H9 (cell line): ENCODE measurements at regions not wholly inside any gene's neighbourhood (a gene's known extent, or its start where the extent isn't known, plus 50 kb on each side); places are given as distances from the start of the nearest gene placed in this dataset.

Experiments
- DNase-seq: peaks from one replicate; pipeline ENCODE4 v3.0.0-alpha.2; 2017
- H2AFZ ChIP-seq: one replicate; pipeline ENCODE4 v1.6.1; 2013; ENCODE audit warnings: mild to moderate bottlenecking, low read length, control low read depth, moderate library complexity
- H2AK5ac ChIP-seq: 2 replicates; pipeline ENCODE4 v1.6.1; 2013; ENCODE audit warnings: low read length, control low read depth, mixed read lengths; ENCODE audit not compliant: insufficient read length
- H2BK120ac ChIP-seq: one replicate; pipeline ENCODE4 v1.6.1; 2013; ENCODE audit warnings: low read depth, mild to moderate bottlenecking, low read length, control low read depth, inconsistent platforms; ENCODE audit not compliant: poor library complexity, severe bottlenecking
- H2BK12ac ChIP-seq: 2 replicates; pipeline ENCODE4 v1.6.1; 2013; ENCODE audit warnings: low read length, control low read depth, mixed read lengths, low read depth; ENCODE audit not compliant: insufficient read length
- H2BK15ac ChIP-seq: 2 replicates; pipeline ENCODE4 v1.6.1; 2013; ENCODE audit warnings: low read depth, low read length, control low read depth
- H2BK20ac ChIP-seq: one replicate; pipeline ENCODE4 v1.6.1; 2013; ENCODE audit warnings: low read depth, mild to moderate bottlenecking, low read length, control low read depth, inconsistent platforms; ENCODE audit not compliant: poor library complexity, severe bottlenecking
- H2BK5ac ChIP-seq: 2 replicates; pipeline ENCODE4 v1.6.1; 2013; ENCODE audit warnings: low read length, control low read depth, mixed read lengths; ENCODE audit not compliant: insufficient read length
- H3K14ac ChIP-seq: 2 replicates; pipeline ENCODE4 v1.6.1; 2013; ENCODE audit warnings: low read length, control low read depth; ENCODE audit not compliant: insufficient read depth
- H3K18ac ChIP-seq: 2 replicates; pipeline ENCODE4 v1.6.1; 2013; ENCODE audit warnings: low read depth, mild to moderate bottlenecking, mixed read lengths, low read length, control low read depth; ENCODE audit not compliant: insufficient read length
- H3K23ac ChIP-seq: 2 replicates; pipeline ENCODE4 v1.6.1; 2013; ENCODE audit warnings: low read length, control low read depth, mixed read lengths, low read depth; ENCODE audit not compliant: insufficient read length
- H3K23me2 ChIP-seq: 2 replicates; pipeline ENCODE4 v1.6.1; 2013; ENCODE audit warnings: low read depth, mild to moderate bottlenecking, mixed read lengths, low read length, control low read depth; ENCODE audit not compliant: insufficient read length, poor library complexity, severe bottlenecking
- H3K27ac ChIP-seq: 2 replicates; pipeline ENCODE4 v1.5.1; 2013; ENCODE audit warnings: low read length, control low read depth, mixed read lengths, low read depth; ENCODE audit not compliant: insufficient read length
- H3K27me3 ChIP-seq: 2 replicates; pipeline ENCODE4 v1.6.1; 2013; ENCODE audit warnings: low read length, control low read depth, inconsistent platforms; ENCODE audit not compliant: insufficient read depth
- H3K4ac ChIP-seq: 2 replicates; pipeline ENCODE4 v1.6.1; 2013; ENCODE audit warnings: low read depth, mild to moderate bottlenecking, control low read depth, inconsistent platforms, low read length, moderate library complexity
- H3K4me1 ChIP-seq: 2 replicates; pipeline ENCODE4 v1.6.1; 2013; ENCODE audit warnings: low read length, control low read depth, inconsistent platforms; ENCODE audit not compliant: insufficient read depth
- H3K4me2 ChIP-seq: 2 replicates; pipeline ENCODE4 v1.6.1; 2013; ENCODE audit warnings: low read length, control low read depth, mixed read lengths; ENCODE audit not compliant: insufficient read length, insufficient read depth
- H3K56ac ChIP-seq: 2 replicates; pipeline ENCODE4 v1.6.1; 2013; ENCODE audit warnings: low read depth, mild to moderate bottlenecking, mixed read lengths, low read length, control low read depth; ENCODE audit not compliant: insufficient read length
- H3K79me1 ChIP-seq: 2 replicates; pipeline ENCODE4 v1.6.1; 2013; ENCODE audit warnings: low read depth, mild to moderate bottlenecking, moderate library complexity, low read length, control low read depth, inconsistent platforms; ENCODE audit not compliant: insufficient read depth, poor library complexity, severe bottlenecking
- H3K79me2 ChIP-seq: 2 replicates; pipeline ENCODE4 v1.6.1; 2013; ENCODE audit warnings: low read length, control low read depth, inconsistent platforms; ENCODE audit not compliant: insufficient read depth
- H3K9ac ChIP-seq: 2 replicates; pipeline ENCODE4 v1.6.1; 2013; ENCODE audit warnings: low read length, control low read depth, mixed read lengths; ENCODE audit not compliant: insufficient read length; ENCODE audit errors: extremely low read depth
- H3K9me3 ChIP-seq: one replicate; pipeline ENCODE4 v1.6.1; 2013; ENCODE audit warnings: low read depth, low read length, inconsistent platforms; ENCODE audit not compliant: control insufficient read depth
- H3T11ph ChIP-seq: one replicate; pipeline ENCODE4 v1.6.1; 2013; ENCODE audit warnings: mild to moderate bottlenecking, low read length, control low read depth, inconsistent platforms
- H4K20me1 ChIP-seq: one replicate; pipeline ENCODE4 v1.6.1; 2013; ENCODE audit not compliant: control insufficient read depth, insufficient read length, insufficient read depth
- H4K5ac ChIP-seq: 2 replicates; pipeline ENCODE4 v1.6.1; 2013; ENCODE audit warnings: low read depth, mild to moderate bottlenecking, mixed read lengths, low read length, control low read depth; ENCODE audit not compliant: insufficient read length
- H4K8ac ChIP-seq: replicated peaks from 2 replicates; pipeline ENCODE4 v1.6.1; 2013; ENCODE audit warnings: low read length, control low read depth, mixed read lengths, low read depth; ENCODE audit not compliant: insufficient read length
- H4K91ac ChIP-seq: 2 replicates; pipeline ENCODE4 v1.6.1; 2013; ENCODE audit warnings: low read depth, mild to moderate bottlenecking, moderate library complexity, mixed read lengths, low read length, control low read depth; ENCODE audit not compliant: insufficient read length
- H3K27ac Mint-ChIP-seq, 3 experiments: 2 replicates in 2 of 3; 3 replicates in 1 of 3; pipeline ENCODE4 v1.8.0; 2020 to 2021; ENCODE audit warnings: mixed read lengths in 3 of 3, mild to moderate bottlenecking in 1 of 3, moderate library complexity in 1 of 3
- H3K27me3 Mint-ChIP-seq: 2 replicates; pipeline ENCODE4 v1.8.0; 2021; ENCODE audit warnings: low read depth, mild to moderate bottlenecking, moderate library complexity, mixed read lengths
- H3K36me3 Mint-ChIP-seq, 3 experiments: 2 replicates in 2 of 3; 3 replicates in 1 of 3; pipeline ENCODE4 v1.8.0; 2020 to 2021; ENCODE audit warnings: low read depth in 3 of 3, mixed read lengths in 3 of 3; ENCODE audit not compliant: insufficient read depth in 1 of 3
- H3K4me1 Mint-ChIP-seq, 2 experiments: 2 replicates each; pipeline ENCODE4 v1.8.0; 2020; ENCODE audit warnings: mixed read lengths in 2 of 2
- H3K4me3 Mint-ChIP-seq, 2 experiments: 2 replicates in 1 of 2; 3 replicates in 1 of 2; pipeline ENCODE4 v1.8.0; 2020 to 2021; ENCODE audit warnings: mild to moderate bottlenecking in 2 of 2, mixed read lengths in 2 of 2, moderate library complexity in 1 of 2
- H3K9me3 Mint-ChIP-seq, 2 experiments: 2 replicates in 1 of 2; 3 replicates in 1 of 2; pipeline ENCODE4 v1.8.0; 2020; ENCODE audit warnings: mild to moderate bottlenecking in 2 of 2, mixed read lengths in 2 of 2, moderate library complexity in 1 of 2
- CTCF ChIP-seq: fragments of 200-600 bp; sonication (generic); conservative IDR thresholded peaks from 3 replicates; pipeline ENCODE4 v1.8.0; 2021; ENCODE audit warnings: antibody characterized with exemption, mild to moderate bottlenecking
- WGBS: extraction: QIAGEN DNeasy Blood & Tissue Kit; methylation state at CpG from one replicate; pipeline ENCODE4 v1.1.7; 2013; ENCODE audit warnings: missing lambda C conversion rate, low lambda C conversion rate, mixed read lengths; ENCODE audit not compliant: insufficient read length; ENCODE audit errors: extremely low coverage; 5-methylcytosine and 5-hydroxymethylcytosine counted together

- H3K4me1 Mint-ChIP-seq, result peaks cover 3 to 7% of the 10 kb centered on the region in 2 experiments; a peak in 1 of 4 replicates
- H2BK5ac ChIP-seq, result no peak overlapping the region
- no CpG with 5 or more reads among the region's 2 CpGs for WGBS
These were observed 205.5 kb downstream of the PRR32 start for GRCh38 chrX:127025013-127025412.

More at GRCh38 chrX:127025013-127025412, 205.5 kb downstream of the PRR32 start:
- no peak overlapping the region for H3K4me2 ChIP-seq
- H3K9me3 Mint-ChIP-seq, result peaks cover 3 to 55% of the 10 kb centered on the region in 2 experiments; a peak in 4 of 5 replicates
- no peak for DNase-seq
- H4K5ac ChIP-seq, result no peak overlapping the region
- no peak overlapping the region for H2BK12ac ChIP-seq
- no peak overlapping the region for H3K18ac ChIP-seq
- no peak overlapping the region for H2AFZ ChIP-seq
- no peak overlapping the region for H3K4ac ChIP-seq
- no peaks in the 10 kb centered on the region for H3K79me2 ChIP-seq
- H2BK120ac ChIP-seq, result no peak overlapping the region
- H4K8ac ChIP-seq, result no peak overlapping the region
- no peak overlapping the region for H3K56ac ChIP-seq
- no peaks in the 10 kb centered on the region for H4K20me1 ChIP-seq
- no peaks in the 10 kb centered on the region for H3K23me2 ChIP-seq
- H2BK20ac ChIP-seq, result no peak overlapping the region
- no peak for TF ChIP-seq CTCF
- H3K9me3 ChIP-seq, result no peaks in the 10 kb centered on the region
- H2AK5ac ChIP-seq, result no peak overlapping the region
- no peaks in the 10 kb centered on the region for H3K79me1 ChIP-seq
- H2BK15ac ChIP-seq, result no peak overlapping the region
- no peak overlapping the region for H3K27ac ChIP-seq
- no peaks in the 10 kb centered on the region for H3K27me3 ChIP-seq
- H3K36me3 Mint-ChIP-seq, result 0 out of 7 replicates have a peak, but pooled peaks cover 0 to 3% (median 0%) of the 10 kb centered on the region in 3 experiments
- H3K14ac ChIP-seq, result no peak overlapping the region
- H3T11ph ChIP-seq, result no peak overlapping the region
- no peak overlapping the region for H3K4me3 Mint-ChIP-seq
- no peak overlapping the region for H3K27ac Mint-ChIP-seq
- H4K91ac ChIP-seq, result no peak overlapping the region
- no peak overlapping the region for H3K23ac ChIP-seq
- no peaks in the 10 kb centered on the region for H3K4me1 ChIP-seq
- H3K9ac ChIP-seq, result no peak overlapping the region
- H3K27me3 Mint-ChIP-seq, result no peaks in the 10 kb centered on the region
